IMR-90 (cell line): ENCODE measurements at regions not wholly inside any gene's neighbourhood (a gene's known extent, or its start where the extent isn't known, plus 50 kb on each side); places are given as distances from the start of the nearest gene placed in this dataset.

ENCODE experiments used
- ATAC-seq: fragments of 200-7000 bp; cut with Tn5 transposase; 2 replicates; pipeline ENCODE4 v1.9.1; 2020; ENCODE audit warnings: low read depth, mild to moderate bottlenecking, moderate library complexity
- BruUV-seq: library from RNA; stranded (reverse); fragments of 400-500 nt; replicated peaks from 2 replicates; lab custom pipeline; 2021; lab: Mats Ljungman, UMichigan
- CTCF ChIA-PET: fragments of 300-600 bp; formaldehyde crosslinking; extraction: SDS; loops from one replicate; lab custom pipeline; 2021; ENCODE audit warnings: antibody characterized with exemption; lab: Yijun Ruan, JAX
- POLR2A ChIA-PET: fragments of 300-600 bp; sonication (Branson Sonifier 250); formaldehyde crosslinking; loops from one replicate; lab custom pipeline; 2022; ENCODE audit warnings: antibody characterized with exemption; ENCODE audit not compliant: unreplicated experiment; lab: Charles Lee
- DNase-seq: peaks from one replicate; pipeline ENCODE4 v3.0.0; 2013
- H2AFZ ChIP-seq: replicated peaks from 2 replicates; pipeline ENCODE3; 2013; ENCODE audit warnings: low read length, mild to moderate bottlenecking; ENCODE audit not compliant: poor library complexity
- H2AK5ac ChIP-seq: 2 replicates; pipeline ENCODE4 v1.6.1; 2013; ENCODE audit warnings: low read depth, low read length, inconsistent platforms
- H2AK9ac ChIP-seq: replicated peaks from 2 replicates; pipeline ENCODE3; 2013; ENCODE audit warnings: mild to moderate bottlenecking, low read depth, low read length, moderate library complexity; ENCODE audit not compliant: poor library complexity
- H2BK120ac ChIP-seq: 2 replicates; pipeline ENCODE4 v1.6.1; 2013; ENCODE audit warnings: low read depth, low read length, inconsistent platforms
- H2BK15ac ChIP-seq: 3 replicates; pipeline ENCODE4 v1.6.1; 2013; ENCODE audit warnings: low read depth, low read length, inconsistent platforms
- H2BK20ac ChIP-seq: 2 replicates; pipeline ENCODE4 v1.6.1; 2013; ENCODE audit warnings: low read depth, mild to moderate bottlenecking, inconsistent platforms, low read length, moderate library complexity
- H2BK5ac ChIP-seq: 2 replicates; pipeline ENCODE4 v1.6.1; 2013; ENCODE audit warnings: mild to moderate bottlenecking, low read depth, low read length, inconsistent platforms; ENCODE audit not compliant: poor library complexity, severe bottlenecking
- H3K14ac ChIP-seq: replicated peaks from 2 replicates; pipeline ENCODE4 v1.6.1; 2013; ENCODE audit warnings: low read depth, low read length, inconsistent platforms
- H3K18ac ChIP-seq: 2 replicates; pipeline ENCODE4 v1.6.1; 2013; ENCODE audit warnings: low read depth, low read length, control low read depth
- H3K23ac ChIP-seq: 2 replicates; pipeline ENCODE4 v1.6.1; 2013; ENCODE audit warnings: low read depth, low read length, inconsistent platforms
- H3K27ac ChIP-seq: 2 replicates; pipeline ENCODE4 v1.5.1; 2013; ENCODE audit warnings: mild to moderate bottlenecking, control low read depth, low read length; ENCODE audit not compliant: insufficient read depth
- H3K27me3 ChIP-seq: 2 replicates; pipeline ENCODE4 v1.6.1; 2013; ENCODE audit warnings: low read length; ENCODE audit not compliant: control insufficient read depth, insufficient read depth
- H3K36me3 ChIP-seq: 2 replicates; pipeline ENCODE4 v1.6.1; 2013; ENCODE audit warnings: low read length, mixed read lengths; ENCODE audit not compliant: control insufficient read depth, insufficient read depth
- H3K4ac ChIP-seq: 2 replicates; pipeline ENCODE4 v1.6.1; 2013; ENCODE audit warnings: low read depth, low read length, inconsistent platforms
- H3K4me1 ChIP-seq: 2 replicates; pipeline ENCODE4 v1.6.1; 2013; ENCODE audit warnings: low read length, mixed read lengths; ENCODE audit not compliant: control insufficient read depth, insufficient read depth
- H3K4me2 ChIP-seq: 2 replicates; pipeline ENCODE4 v1.6.1; 2013; ENCODE audit warnings: low read depth, mild to moderate bottlenecking, control low read depth, low read length, moderate library complexity
- H3K4me3 ChIP-seq: 2 replicates; pipeline ENCODE4 v1.5.1; 2013; ENCODE audit warnings: low read depth, mild to moderate bottlenecking, control low read depth, low read length, moderate library complexity; ENCODE audit not compliant: insufficient read depth
- H3K56ac ChIP-seq: 2 replicates; pipeline ENCODE4 v1.6.1; 2013; ENCODE audit warnings: low read length, inconsistent platforms; ENCODE audit not compliant: insufficient read depth; ENCODE audit errors: extremely low read depth
- H3K79me1 ChIP-seq, 2 experiments: 2 replicates each; pipeline ENCODE4 v1.6.1; 2013; ENCODE audit warnings: low read length in 2 of 2, inconsistent platforms in 1 of 2, low read depth in 1 of 2
- H3K9ac ChIP-seq: 2 replicates; pipeline ENCODE4 v1.6.1; 2013; ENCODE audit warnings: low read depth, low read length, control low read depth
- H3K9me1 ChIP-seq: 2 replicates; pipeline ENCODE4 v1.6.1; 2013; ENCODE audit warnings: low read length, inconsistent platforms; ENCODE audit not compliant: insufficient read depth
- H3K9me3 ChIP-seq: 2 replicates; pipeline ENCODE4 v1.6.1; 2013; ENCODE audit warnings: low read length; ENCODE audit not compliant: control insufficient read depth, insufficient read depth
- H4K20me1 ChIP-seq: 2 replicates; pipeline ENCODE4 v1.6.1; 2013; ENCODE audit warnings: low read length, inconsistent platforms; ENCODE audit not compliant: insufficient read depth
- H4K5ac ChIP-seq: 2 replicates; pipeline ENCODE4 v1.6.1; 2013; ENCODE audit warnings: mild to moderate bottlenecking, low read depth, low read length, control low read depth
- H4K8ac ChIP-seq, 2 experiments: 2 replicates each; pipeline ENCODE4 v1.6.1; 2013; ENCODE audit warnings: low read depth in 2 of 2, low read length in 2 of 2, control low read depth in 1 of 2, inconsistent platforms in 1 of 2
- H4K91ac ChIP-seq: 2 replicates; pipeline ENCODE4 v1.6.1; 2013; ENCODE audit warnings: low read depth, low read length, inconsistent platforms; ENCODE audit not compliant: insufficient read depth
- CEBPB ChIP-seq: IDR thresholded peaks from 2 replicates; pipeline ENCODE4 v1.6.1; 2012; ENCODE audit warnings: low read depth, low read length, improper control_type of control experiment
- FOS ChIP-seq: fragments of 150-350 bp; IDR thresholded peaks from 2 replicates; pipeline ENCODE4 v1.6.1; 2016; ENCODE audit warnings: low read depth, low read length
- MAFK ChIP-seq: IDR thresholded peaks from 2 replicates; pipeline ENCODE4 v1.6.1; 2012; ENCODE audit warnings: low read depth, low read length, improper control_type of control experiment
- MAZ ChIP-seq: IDR thresholded peaks from 2 replicates; pipeline ENCODE4 v1.6.1; 2012; ENCODE audit warnings: low read depth, mild to moderate bottlenecking, low read length, improper control_type of control experiment, moderate library complexity, borderline replicate concordance
- MXI1 ChIP-seq: IDR thresholded peaks from 2 replicates; pipeline ENCODE4 v1.6.1; 2012; ENCODE audit warnings: low read depth, mild to moderate bottlenecking, low read length, moderate library complexity, borderline replicate concordance
- NFE2L2 ChIP-seq: fragments of 150-350 bp; IDR thresholded peaks from 2 replicates; pipeline ENCODE4 v1.6.1; 2016; ENCODE audit warnings: low read depth, mild to moderate bottlenecking, low read length
- RAD21 ChIP-seq: IDR thresholded peaks from 2 replicates; pipeline ENCODE4 v1.6.1; 2012; ENCODE audit warnings: low read length, improper control_type of control experiment
- RCOR1 ChIP-seq: IDR thresholded peaks from 2 replicates; pipeline ENCODE4 v1.6.1; 2012; ENCODE audit warnings: mild to moderate bottlenecking, low read length, improper control_type of control experiment; ENCODE audit not compliant: insufficient replicate concordance
- RFX5 ChIP-seq: IDR thresholded peaks from 2 replicates; pipeline ENCODE4 v1.8.0; 2012; ENCODE audit warnings: low read depth, mild to moderate bottlenecking, low read length, moderate library complexity
- SMC3 ChIP-seq: fragments of 150-350 bp; IDR thresholded peaks from 2 replicates; pipeline ENCODE4 v1.6.1; 2016; ENCODE audit warnings: low read depth, mild to moderate bottlenecking, antibody characterized with exemption, low read length, moderate library complexity
- WGBS, 2 experiments: methylation state at CpG; one replicate each; pipeline versions ENCODE4 v1.1.5 to v1.1.7; 2013; ENCODE audit warnings: missing lambda C conversion rate in 2 of 2; ENCODE audit not compliant: insufficient read length in 1 of 2; ENCODE audit errors: extremely low coverage in 2 of 2; 5-methylcytosine and 5-hydroxymethylcytosine counted together
- dilution Hi-C: fragments of 300-500 bp; cut with HindIII; formaldehyde crosslinking; loops from one replicate; pipeline ENCODE4 v1.14.3; 2018; ENCODE audit warnings: low sequenced_read_pairs; ENCODE audit not compliant: unreplicated experiment
- in situ Hi-C: fragments of 300-500 bp; cut with MboI; formaldehyde crosslinking; loops from 3 replicates; pipeline ENCODE4 v1.14.3; 2019; ENCODE audit warnings: low sequenced_read_pairs, inconsistent platforms, mixed read lengths
- intact Hi-C: fragments of 100-400 bp; cut with micrococcal nuclease; formaldehyde crosslinking; loops from 2 replicates; pipeline ENCODE4 v1.10.0; 2022
- TF ChIP-seq, protein P1 (sequence below): fragments of 150-350 bp; IDR thresholded peaks from 2 replicates; pipeline ENCODE4 v1.6.1; 2017; ENCODE audit warnings: mild to moderate bottlenecking, antibody characterized with exemption, low read length, low read depth

DNA sequence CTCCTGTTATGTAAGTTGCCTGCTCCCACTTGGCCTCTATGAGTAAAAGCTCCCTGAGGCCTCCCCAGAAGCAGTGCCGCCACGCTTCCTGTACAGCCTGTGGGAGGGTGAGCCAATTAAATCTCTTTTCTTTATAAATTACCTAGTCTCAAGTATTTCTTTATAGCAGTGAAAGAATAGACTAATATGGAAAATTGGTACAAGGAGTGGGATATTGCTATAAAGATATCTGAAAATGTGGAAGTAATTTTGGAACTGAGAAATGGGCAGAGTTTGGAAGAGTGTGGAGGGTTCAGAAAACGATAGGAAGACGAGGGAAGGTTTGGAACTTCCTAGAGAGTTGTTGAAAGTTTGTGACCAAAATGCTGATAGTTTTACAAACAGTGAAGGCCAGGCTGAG lies 572.3 kb downstream of the MATN1 start:
- intact Hi-C loops (no loop called here), dilution Hi-C loops (no loop called here), in situ Hi-C loops (no loop called here)
- Histone ChIP-seq H2AK5ac (no peak overlapping the region), H2BK20ac (no peak overlapping the region), H4K5ac (no peak overlapping the region), H2BK5ac (no peak overlapping the region), H3K4me1 (no peaks in the 10 kb centered on the region), H3K4me2 (no peak overlapping the region), H3K4ac (no peak overlapping the region), H3K18ac (no peak overlapping the region), H2AFZ (no peak overlapping the region), H3K27ac (no peak overlapping the region), H3K9ac (no peak overlapping the region), H3K36me3 (no peaks in the 10 kb centered on the region), H4K91ac (no peak overlapping the region), H2BK15ac (no peak overlapping the region), H3K14ac (no peak overlapping the region), H3K9me1 (no peaks in the 10 kb centered on the region), H3K27me3 (no peaks in the 10 kb centered on the region), H2AK9ac (no peak overlapping the region), H3K9me3 (no peaks in the 10 kb centered on the region; the same call in 1 of the 2 replicates), H3K23ac (no peak overlapping the region), H4K20me1 (no peaks in the 10 kb centered on the region), H3K56ac (no peak overlapping the region), H2BK120ac (no peak overlapping the region), H4K8ac (no peak overlapping the region), H3K4me3 (no peak overlapping the region), H3K79me1 (no peaks in the 10 kb centered on the region)
- DNase-seq = no peak
- ChIA-PET CTCF (no interaction called here), POLR2A (no interaction called here)
- 33% methylated on average over 2 of the region's 4 CpGs; no CpG with 5 or more reads in 1 of the 2 experiments for WGBS, 2 experiments
- TF ChIP-seq RFX5 (no peak), NFE2L2 (no peak), FOS (no peak), RCOR1 (no peak), MAFK (no peak), MXI1 (no peak), SMC3 (no peak), RAD21 (no peak), CEBPB (no peak), MAZ (no peak)
- TF ChIP-seq, protein P1, sequence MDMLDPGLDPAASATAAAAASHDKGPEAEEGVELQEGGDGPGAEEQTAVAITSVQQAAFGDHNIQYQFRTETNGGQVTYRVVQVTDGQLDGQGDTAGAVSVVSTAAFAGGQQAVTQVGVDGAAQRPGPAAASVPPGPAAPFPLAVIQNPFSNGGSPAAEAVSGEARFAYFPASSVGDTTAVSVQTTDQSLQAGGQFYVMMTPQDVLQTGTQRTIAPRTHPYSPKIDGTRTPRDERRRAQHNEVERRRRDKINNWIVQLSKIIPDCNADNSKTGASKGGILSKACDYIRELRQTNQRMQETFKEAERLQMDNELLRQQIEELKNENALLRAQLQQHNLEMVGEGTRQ = no peak
- no TSS peak for BruUV-seq
- ATAC-seq = no peak
